DND-41 (cell line): ENCODE measurements at regions not wholly inside any gene's neighbourhood (a gene's known extent, or its start where the extent isn't known, plus 50 kb on each side); places are given as distances from the start of the nearest gene placed in this dataset.

ENCODE experiments used
- CTCF ChIP-seq: IDR thresholded peaks from 2 replicates; pipeline ENCODE4 v1.5.1; 2012; ENCODE audit warnings: borderline replicate concordance, low read length, moderate library complexity, mild to moderate bottlenecking; ENCODE audit not compliant: poor library complexity, severe bottlenecking; ENCODE audit errors: extremely low read depth
- EZH2 ChIP-seq: IDR thresholded peaks from 3 replicates; pipeline ENCODE4 v1.6.1; 2012; ENCODE audit warnings: borderline replicate concordance, low read depth, mild to moderate bottlenecking, moderate library complexity, low read length, inconsistent platforms; ENCODE audit not compliant: severe bottlenecking

DNA sequence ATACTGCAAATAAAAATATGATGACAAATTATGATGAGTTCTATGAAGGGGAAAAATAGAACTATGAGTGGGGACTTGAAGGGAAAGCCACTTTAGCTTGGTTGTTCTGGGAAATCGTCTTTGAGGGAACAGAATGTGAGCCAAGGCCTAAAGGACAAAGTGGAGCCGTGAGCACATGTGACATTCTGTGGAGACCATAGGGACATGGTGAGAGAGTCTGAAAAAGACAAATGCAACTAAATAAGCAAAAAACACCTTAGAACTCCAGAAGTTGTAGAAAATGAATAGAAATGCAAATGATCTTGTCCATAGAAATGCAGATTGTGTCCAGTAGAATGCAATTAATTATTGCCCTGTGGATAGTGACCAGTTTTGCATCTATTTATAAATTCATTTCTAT is 86.8 kb upstream of the ANKRD10 start:
- TF ChIP-seq CTCF (no peak), EZH2 (no peak)
